ENCODE measurements at regions not wholly inside any gene's neighbourhood (a gene's known extent, or its start where the extent isn't known, plus 50 kb on each side); places are given as distances from the start of the nearest gene placed in this dataset.

GRCh38 chr15:61798631-61799030 lies 261.6 kb downstream of the VPS13C start:
- no peak for DNase-seq

- DNase-seq, result no peak
Observed at GRCh38 chr15:61796056-61796455, 264.2 kb downstream of the VPS13C start.

GRCh38 chr15:61794881-61795280 lies 265.4 kb downstream of the VPS13C start:
- DNase-seq, result no peak

GRCh38 chr15:61794276-61794675 lies 266.0 kb downstream of the VPS13C start:
- no peak for DNase-seq

GRCh38 chr15:61784734-61785133 lies 275.5 kb downstream of the VPS13C start:
- DNase-seq, result no peak

GRCh38 chr15:61780278-61780980 lies 279.8 kb downstream of the VPS13C start:
- DNase-seq, result no peak

- no peak for DNase-seq
Observed at GRCh38 chr15:61777689-61778088, 282.6 kb downstream of the VPS13C start.

GRCh38 chr15:61769557-61769956 lies 290.7 kb downstream of the VPS13C start:
- no peak for DNase-seq

GRCh38 chr15:61768131-61768530 lies 292.1 kb downstream of the VPS13C start:
- DNase-seq, result no peak

- DNase-seq, result no peak
Observed at GRCh38 chr15:61764981-61765380, 295.3 kb downstream of the VPS13C start.

GRCh38 chr15:61764141-61764540 lies 296.1 kb downstream of the VPS13C start:
- DNase-seq, result no peak

- no peak for DNase-seq
Observed at GRCh38 chr15:61762676-61763075, 297.6 kb downstream of the VPS13C start.

- no peak for DNase-seq
Observed at GRCh38 chr15:61759639-61760038, 300.6 kb downstream of the VPS13C start.

GRCh38 chr15:61756071-61756820 lies 304.0 kb downstream of the VPS13C start:
- DNase-seq, result no peak

GRCh38 chr15:61755467-61755866 lies 304.8 kb downstream of the VPS13C start:
- no peak for DNase-seq

- no peak for DNase-seq
Observed at GRCh38 chr15:61753018-61753710, 307.1 kb downstream of the VPS13C start.

GRCh38 chr15:61752001-61752400 lies 308.2 kb downstream of the VPS13C start:
- DNase-seq, result no peak

- DNase-seq, result no peak
Observed at GRCh38 chr15:61750271-61751084, 309.8 kb downstream of the VPS13C start.

GRCh38 chr15:61749169-61749568 lies 311.1 kb downstream of the VPS13C start:
- DNase-seq, result no peak

- no peak for DNase-seq
Observed at GRCh38 chr15:61748529-61748928, 311.7 kb downstream of the VPS13C start.

GRCh38 chr15:61746589-61746988 lies 313.7 kb downstream of the VPS13C start:
- no peak for DNase-seq

- no peak for DNase-seq
Observed at GRCh38 chr15:61743345-61743909, 316.8 kb downstream of the VPS13C start.
